GM10266 (cell line): ENCODE measurements at regions not wholly inside any gene's neighbourhood (a gene's known extent, or its start where the extent isn't known, plus 50 kb on each side); places are given as distances from the start of the nearest gene placed in this dataset.

ENCODE experiments used
- DNase-seq: peaks from one replicate; pipeline ENCODE4 v3.0.0; 2012; ENCODE audit errors: extremely low spot score
- TF ChIP-seq, protein P1 (sequence below): IDR thresholded peaks from 2 replicates; pipeline ENCODE4 v1.5.1; 2012; ENCODE audit warnings: mild to moderate bottlenecking, low read depth; ENCODE audit not compliant: control insufficient read depth, insufficient read depth; ENCODE audit errors: missing control alignments

DNA sequence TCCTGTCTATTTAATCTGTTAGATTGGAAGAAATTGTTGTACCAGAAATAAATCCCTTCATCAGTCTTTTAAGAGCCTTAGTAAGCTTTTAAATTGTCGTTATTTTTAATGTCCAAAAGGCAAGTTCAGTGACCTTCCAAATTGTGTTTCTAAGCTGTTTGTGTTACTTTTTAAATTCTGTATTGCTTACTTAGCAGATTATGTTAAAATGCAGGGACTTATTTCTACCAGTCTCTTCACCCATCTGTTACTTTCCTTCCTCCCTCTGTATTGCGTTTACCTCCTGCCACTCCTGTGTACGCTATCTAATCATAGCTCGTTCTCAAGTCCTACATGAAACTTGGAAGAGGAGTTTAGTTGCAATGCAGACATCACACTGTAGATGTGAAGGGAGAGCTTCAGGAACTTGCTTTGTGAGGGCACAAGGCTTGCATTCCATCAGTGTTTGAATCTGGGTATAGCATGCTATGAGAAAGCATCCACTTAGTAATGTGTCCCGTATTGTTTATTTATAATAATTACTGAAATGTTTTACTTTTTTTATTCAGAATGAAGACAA, 406.5 kb upstream of the RGS6 start:
- TF ChIP-seq, protein P1, sequence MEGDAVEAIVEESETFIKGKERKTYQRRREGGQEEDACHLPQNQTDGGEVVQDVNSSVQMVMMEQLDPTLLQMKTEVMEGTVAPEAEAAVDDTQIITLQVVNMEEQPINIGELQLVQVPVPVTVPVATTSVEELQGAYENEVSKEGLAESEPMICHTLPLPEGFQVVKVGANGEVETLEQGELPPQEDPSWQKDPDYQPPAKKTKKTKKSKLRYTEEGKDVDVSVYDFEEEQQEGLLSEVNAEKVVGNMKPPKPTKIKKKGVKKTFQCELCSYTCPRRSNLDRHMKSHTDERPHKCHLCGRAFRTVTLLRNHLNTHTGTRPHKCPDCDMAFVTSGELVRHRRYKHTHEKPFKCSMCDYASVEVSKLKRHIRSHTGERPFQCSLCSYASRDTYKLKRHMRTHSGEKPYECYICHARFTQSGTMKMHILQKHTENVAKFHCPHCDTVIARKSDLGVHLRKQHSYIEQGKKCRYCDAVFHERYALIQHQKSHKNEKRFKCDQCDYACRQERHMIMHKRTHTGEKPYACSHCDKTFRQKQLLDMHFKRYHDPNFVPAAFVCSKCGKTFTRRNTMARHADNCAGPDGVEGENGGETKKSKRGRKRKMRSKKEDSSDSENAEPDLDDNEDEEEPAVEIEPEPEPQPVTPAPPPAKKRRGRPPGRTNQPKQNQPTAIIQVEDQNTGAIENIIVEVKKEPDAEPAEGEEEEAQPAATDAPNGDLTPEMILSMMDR, result no peak
- DNase-seq, result no peak

DNA sequence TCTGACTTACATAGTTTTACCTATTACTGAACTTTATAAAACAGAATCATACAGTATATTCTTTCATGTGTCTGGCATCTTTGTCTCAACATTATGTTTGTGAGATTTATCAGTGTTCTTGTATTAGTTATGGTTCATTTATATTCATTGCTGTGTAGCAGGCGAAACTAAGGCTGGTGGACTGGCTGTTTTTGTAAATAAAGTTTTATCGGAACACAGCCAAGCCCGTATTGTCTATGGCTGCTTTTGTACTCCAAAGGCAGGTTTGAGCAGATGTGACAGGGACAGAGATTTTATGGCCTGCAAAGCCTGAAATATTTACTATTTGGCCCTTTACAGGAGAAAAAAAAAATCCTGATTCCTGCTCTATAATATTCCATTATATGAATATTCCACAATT, 405.8 kb upstream of the RGS6 start:
- DNase-seq, result no peak
- TF ChIP-seq, protein P1, result no peak

DNA sequence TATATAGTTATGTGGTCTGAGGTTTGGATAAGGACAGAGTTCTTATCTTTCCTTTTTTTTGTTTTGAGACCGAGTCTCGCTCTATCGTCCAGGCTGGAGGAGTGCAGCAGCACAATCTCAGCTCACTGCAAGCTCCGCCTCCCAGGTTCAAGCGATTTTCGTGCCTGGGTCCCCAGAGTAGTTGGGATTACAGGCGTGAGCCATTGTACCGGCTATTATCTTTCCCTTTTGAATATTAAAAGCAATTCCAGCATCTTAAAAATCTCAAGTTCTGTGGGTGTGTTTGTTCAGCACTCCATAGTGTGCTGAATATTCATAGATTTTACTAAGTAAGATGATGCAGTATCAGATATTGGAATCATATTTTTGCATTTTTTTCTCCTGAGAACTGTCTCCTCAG, 404.4 kb upstream of the RGS6 start:
- TF ChIP-seq, protein P1, result no peak
- no peak for DNase-seq

DNA sequence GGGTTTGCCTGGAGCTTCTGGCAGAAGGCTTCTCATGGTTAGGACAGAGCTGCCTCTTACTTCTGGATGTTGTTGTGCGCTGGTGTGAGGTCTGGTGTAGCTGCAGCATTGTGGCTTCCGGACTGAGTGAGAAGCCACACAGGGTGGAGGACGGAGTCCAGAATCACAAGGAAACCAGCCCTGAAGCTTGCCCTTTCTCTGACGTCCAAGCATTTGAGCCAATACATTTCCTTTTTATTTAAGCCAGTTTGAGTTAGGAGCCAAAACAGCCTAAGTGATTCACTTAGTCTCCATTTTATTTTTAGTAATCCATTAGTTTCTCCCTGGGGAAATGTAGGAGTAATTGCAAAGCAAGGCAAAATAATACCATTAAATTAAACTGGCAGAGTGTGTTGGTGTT, 402.4 kb upstream of the RGS6 start:
- TF ChIP-seq, protein P1, result no peak
- DNase-seq, result no peak

DNA sequence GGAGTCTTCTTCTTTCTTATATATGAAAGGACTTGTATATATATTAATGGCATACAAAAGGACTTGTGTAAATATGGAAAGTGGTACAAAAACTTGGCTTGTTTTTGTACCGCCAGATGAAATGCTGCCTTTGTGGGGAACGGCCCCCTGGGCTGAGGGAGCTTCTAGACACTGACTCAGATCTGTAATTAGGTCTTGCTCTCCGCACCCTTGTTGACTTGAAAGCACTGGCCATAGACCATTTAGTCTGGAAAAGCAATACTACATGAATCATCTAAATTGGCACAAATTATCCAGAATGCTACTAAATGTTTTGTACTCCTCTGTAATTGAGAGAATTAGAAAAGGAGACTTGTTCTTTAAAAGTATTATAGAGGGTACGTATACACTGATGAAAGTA, 399.9 kb upstream of the RGS6 start:
- TF ChIP-seq, protein P1, result no peak
- DNase-seq, result no peak

DNA sequence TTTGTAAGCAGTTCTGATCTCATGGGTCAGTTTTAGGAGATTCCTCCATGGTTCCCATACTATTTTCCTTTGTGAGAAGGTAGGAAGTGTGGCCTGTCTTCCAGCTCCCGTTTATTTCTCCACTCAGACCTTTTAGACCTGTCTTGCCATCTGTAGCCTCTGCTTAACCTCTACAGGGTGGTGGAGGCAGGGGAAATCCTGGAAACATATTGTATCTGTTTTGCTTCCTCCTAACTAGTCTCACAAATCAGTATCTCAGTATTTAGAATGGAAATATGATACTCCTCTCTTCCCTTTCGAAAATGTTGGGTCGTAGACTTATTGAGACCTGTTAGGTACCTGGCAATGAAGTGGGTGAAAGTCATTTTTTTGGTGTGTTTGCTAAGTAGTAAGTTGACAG, 399.4 kb upstream of the RGS6 start:
- TF ChIP-seq, protein P1, result no peak
- no peak for DNase-seq

DNA sequence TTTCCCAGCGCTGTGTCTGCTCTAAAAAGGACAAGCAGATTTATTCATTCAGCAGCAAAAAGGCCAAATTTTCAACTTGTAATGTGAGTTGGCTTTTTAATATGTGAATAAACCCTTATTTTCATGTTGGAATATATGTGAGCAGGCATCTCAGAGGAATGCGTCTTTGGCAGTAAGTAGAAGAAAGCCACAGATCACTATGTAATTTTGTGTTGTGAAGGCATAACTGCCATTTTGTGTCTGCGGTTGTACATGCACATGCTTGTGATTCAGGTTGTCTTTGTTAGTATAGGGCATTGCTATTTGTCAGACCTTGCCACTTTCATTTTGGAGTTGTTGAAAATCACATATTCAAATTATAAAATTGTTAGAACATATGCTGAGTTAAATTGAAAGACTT, 398.8 kb upstream of the RGS6 start:
- TF ChIP-seq, protein P1, result no peak

DNA sequence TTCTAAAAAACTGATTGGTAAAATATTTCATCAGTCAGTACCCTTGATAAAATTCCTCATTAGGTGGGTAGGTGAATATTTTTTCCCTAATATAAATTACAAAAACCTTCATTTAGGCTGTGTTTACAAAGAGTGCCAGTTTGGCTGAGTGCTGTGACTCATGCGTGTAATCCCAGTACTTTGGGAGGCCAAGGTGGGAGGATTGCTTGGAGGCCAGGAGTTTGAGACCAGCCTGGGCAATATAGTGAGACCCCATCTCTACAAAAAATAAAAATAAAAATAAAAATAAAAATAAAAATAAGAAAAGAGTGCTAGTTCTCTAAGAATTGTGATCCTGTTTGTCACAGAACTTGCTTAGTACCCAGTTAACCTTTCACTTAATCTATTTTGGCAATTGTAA, 398.4 kb upstream of the RGS6 start:
- DNase-seq, result no peak
- TF ChIP-seq, protein P1, result no peak

More for the DNA sequence above, 398.8 kb upstream of the RGS6 start:
- no peak for DNase-seq
